H1 (cell line): ENCODE measurements at regions not wholly inside any gene's neighbourhood (a gene's known extent, or its start where the extent isn't known, plus 50 kb on each side); places are given as distances from the start of the nearest gene placed in this dataset.

Experiments
- ATF3 ChIP-seq: IDR thresholded peaks from 2 replicates; pipeline ENCODE4 v1.6.1; 2011; ENCODE audit warnings: low read depth, mild to moderate bottlenecking, low read length; ENCODE audit not compliant: insufficient read depth
- HDAC6 ChIP-seq: IDR thresholded peaks from one replicate; pipeline ENCODE4 v1.7.1; 2012; ENCODE audit warnings: low read depth, mild to moderate bottlenecking, inconsistent platforms, low read length, moderate library complexity
- MAX ChIP-seq: IDR thresholded peaks from 2 replicates; pipeline ENCODE4 v1.6.1; 2012; ENCODE audit warnings: inconsistent platforms
- TCF12 ChIP-seq: IDR thresholded peaks from 2 replicates; pipeline ENCODE4 v1.6.1; 2011; ENCODE audit warnings: low read depth, mild to moderate bottlenecking, low read length
- TF ChIP-seq, protein P1 (sequence below): IDR thresholded peaks from 2 replicates; pipeline ENCODE4 v1.6.1; 2011; ENCODE audit warnings: low read length, improper control_type of control experiment

DNA sequence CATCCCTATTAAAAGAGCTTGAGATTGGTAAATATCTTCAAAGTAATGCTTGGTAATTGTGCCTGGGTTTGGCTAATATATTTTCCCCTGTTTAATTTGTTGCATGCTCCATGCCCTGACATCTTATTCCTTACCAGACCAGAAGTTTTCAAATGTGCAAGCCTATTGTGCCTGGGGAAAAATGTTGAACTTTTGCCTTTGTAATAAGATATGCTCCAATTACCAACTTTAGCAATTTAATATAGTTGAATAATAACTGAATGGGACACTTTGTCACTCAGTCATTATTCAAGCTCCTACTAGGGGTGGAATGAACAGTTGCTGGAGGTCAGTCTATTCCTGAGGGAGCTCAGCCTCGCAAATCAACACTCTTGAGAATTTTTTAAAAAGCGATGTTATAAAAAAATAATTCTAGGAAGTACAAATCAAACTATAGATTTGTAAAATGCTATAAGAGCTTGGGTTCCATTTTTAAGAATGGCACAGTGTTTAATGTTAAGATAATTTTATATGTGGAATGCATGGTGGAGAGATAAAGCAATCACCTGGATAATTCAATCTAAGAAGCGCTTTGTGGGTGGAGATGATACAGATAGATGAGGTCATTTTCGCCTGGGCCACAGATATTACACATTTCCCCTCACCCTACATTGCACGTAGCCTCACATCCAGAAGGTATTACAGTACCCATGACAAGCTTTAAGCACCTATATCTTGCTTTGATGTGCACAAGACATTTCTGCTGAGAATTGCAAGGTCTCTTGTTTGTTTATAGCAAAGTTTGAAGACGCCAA, 231.8 kb downstream of the PIK3R1 start (continued):
- no peak for TF ChIP-seq TCF12
- TF ChIP-seq HDAC6: no peak
- TF ChIP-seq ATF3: no peak
- no peak for TF ChIP-seq MAX
- TF ChIP-seq, protein P1, sequence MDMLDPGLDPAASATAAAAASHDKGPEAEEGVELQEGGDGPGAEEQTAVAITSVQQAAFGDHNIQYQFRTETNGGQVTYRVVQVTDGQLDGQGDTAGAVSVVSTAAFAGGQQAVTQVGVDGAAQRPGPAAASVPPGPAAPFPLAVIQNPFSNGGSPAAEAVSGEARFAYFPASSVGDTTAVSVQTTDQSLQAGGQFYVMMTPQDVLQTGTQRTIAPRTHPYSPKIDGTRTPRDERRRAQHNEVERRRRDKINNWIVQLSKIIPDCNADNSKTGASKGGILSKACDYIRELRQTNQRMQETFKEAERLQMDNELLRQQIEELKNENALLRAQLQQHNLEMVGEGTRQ: no peak
- TF ChIP-seq, all 59 proteins: peak for 0
